Epithelial cell of proximal tubule (primary cell): ENCODE measurements at regions not wholly inside any gene's neighbourhood (a gene's known extent, or its start where the extent isn't known, plus 50 kb on each side); places are given as distances from the start of the nearest gene placed in this dataset.

ENCODE experiments used
- DNase-seq: peaks from one replicate; pipeline ENCODE4 v3.0.0-alpha.2; 2011; ENCODE audit warnings: low read depth
- H3K4me3 ChIP-seq: 2 replicates; pipeline ENCODE4 v1.5.1; 2011; ENCODE audit warnings: low read depth, mild to moderate bottlenecking, low read length
- TF ChIP-seq, protein P1 (sequence below): conservative IDR thresholded peaks from 2 replicates; pipeline ENCODE4 v1.5.1; 2012; ENCODE audit warnings: low read depth, mild to moderate bottlenecking, low read length

DNA sequence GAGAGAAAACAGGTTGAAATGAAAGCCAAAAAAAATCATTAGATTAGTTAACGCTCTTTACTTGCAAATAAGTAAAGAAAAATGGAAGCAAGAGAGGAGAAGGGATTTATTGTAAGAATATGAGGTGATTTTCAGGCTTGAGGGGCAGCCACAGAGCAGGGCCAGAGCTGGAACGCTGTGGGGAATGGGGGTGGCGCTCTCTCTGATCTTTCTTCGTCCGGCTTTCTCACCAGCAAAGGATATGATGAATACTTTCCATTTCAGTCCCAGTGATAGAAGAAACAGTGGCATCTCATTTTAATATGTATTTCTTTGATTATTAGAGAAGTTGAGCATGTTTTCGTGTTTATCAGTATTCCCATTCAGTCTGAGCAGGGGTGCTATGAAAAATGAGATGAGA is 112.2 kb downstream of the SKIDA1 start:
- TF ChIP-seq, protein P1, sequence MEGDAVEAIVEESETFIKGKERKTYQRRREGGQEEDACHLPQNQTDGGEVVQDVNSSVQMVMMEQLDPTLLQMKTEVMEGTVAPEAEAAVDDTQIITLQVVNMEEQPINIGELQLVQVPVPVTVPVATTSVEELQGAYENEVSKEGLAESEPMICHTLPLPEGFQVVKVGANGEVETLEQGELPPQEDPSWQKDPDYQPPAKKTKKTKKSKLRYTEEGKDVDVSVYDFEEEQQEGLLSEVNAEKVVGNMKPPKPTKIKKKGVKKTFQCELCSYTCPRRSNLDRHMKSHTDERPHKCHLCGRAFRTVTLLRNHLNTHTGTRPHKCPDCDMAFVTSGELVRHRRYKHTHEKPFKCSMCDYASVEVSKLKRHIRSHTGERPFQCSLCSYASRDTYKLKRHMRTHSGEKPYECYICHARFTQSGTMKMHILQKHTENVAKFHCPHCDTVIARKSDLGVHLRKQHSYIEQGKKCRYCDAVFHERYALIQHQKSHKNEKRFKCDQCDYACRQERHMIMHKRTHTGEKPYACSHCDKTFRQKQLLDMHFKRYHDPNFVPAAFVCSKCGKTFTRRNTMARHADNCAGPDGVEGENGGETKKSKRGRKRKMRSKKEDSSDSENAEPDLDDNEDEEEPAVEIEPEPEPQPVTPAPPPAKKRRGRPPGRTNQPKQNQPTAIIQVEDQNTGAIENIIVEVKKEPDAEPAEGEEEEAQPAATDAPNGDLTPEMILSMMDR: no peak
- no peak for DNase-seq
- no peak overlapping the region for H3K4me3 ChIP-seq

DNA sequence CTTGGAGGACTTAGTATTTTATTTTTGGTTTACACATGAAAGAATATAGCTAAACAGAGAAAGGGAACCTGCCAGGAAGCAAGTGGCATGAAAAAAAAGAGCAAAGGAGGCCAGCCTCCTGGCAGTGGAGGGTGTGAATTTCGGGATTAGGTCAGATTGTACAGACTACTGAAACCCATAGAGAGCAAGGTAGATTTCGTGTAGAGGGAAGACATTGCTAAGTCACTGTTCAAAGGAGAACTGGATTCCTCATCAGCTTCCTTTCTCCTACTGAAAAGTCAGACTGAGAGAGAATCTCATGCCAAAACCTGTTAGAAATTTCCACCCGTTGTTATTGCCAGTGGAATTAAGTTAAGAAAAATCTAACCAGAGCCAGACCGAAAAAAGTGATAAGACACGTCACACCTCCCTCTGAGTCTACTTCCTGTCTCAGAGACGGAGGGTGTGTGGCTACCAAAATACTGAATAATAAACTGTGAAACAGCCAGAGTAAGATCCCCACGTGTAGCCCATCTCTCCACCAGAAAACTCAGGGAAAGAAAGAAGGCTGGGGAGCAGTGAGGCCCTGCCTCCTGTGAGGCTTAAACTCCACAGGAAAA is 118.8 kb downstream of the SKIDA1 start:
- TF ChIP-seq, protein P1: no peak
- no peak for DNase-seq
- H3K4me3 ChIP-seq: no peak overlapping the region

DNA sequence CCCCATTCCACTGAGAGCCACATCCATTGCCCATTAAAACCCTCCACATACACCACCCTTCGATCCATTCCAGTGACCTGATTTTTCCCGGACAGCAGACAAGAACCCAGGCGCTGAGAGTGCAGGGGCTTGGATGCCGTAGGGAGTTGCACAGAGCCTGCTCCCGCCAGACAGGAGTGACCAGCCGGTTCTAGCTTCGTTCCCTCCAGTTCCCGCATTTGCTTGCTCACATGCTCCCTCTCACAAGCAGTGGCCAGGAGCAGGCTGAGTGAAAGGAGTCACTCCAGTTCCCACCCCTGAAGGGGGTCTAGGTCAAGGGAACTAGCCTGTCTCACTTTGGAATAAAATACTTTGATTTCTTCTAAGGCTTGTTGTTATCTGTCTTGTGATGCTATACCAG is 119.5 kb downstream of the SKIDA1 start:
- H3K4me3 ChIP-seq: no peak overlapping the region
- TF ChIP-seq, protein P1: no peak

DNA sequence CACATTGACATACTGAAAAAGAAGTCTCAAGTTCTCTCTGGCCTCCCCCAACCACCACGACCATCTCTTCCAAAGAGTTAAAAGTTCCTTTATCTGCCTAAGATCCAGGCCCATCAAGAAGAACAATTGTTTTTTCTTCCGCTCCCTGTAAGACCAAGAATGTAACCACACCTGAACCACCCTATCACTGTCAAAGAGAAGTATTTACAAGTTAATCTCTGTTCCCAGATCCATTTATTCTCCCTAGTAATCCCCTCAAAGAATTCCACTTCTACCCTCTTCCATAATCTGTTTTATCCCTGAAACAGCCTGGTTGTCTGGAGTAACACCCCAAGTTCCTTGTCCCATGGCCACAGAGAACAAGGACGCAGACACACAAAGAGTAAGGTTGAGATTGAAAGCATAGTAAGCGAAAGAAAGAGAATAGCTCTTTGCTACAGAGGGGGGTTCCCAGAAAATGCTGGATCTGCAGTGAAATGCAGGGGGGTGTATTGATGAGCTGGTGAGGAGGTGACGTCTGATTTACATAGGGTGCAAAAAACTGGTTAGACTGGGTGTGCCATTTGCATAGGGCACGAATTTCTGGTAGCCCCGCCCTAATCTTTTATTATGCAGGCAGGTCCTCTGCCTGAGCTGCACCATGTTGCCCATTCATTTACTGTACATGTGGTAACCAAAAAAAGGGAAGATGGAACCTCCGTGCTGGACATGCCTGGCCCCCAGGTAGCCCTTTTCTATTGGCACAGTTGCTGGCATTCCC is 122.0 kb downstream of the SKIDA1 start:
- TF ChIP-seq, protein P1: no peak
- no peak for DNase-seq
- no peak overlapping the region for H3K4me3 ChIP-seq

More for the DNA sequence above, 119.5 kb downstream of the SKIDA1 start:
- DNase-seq: no peak

DNA sequence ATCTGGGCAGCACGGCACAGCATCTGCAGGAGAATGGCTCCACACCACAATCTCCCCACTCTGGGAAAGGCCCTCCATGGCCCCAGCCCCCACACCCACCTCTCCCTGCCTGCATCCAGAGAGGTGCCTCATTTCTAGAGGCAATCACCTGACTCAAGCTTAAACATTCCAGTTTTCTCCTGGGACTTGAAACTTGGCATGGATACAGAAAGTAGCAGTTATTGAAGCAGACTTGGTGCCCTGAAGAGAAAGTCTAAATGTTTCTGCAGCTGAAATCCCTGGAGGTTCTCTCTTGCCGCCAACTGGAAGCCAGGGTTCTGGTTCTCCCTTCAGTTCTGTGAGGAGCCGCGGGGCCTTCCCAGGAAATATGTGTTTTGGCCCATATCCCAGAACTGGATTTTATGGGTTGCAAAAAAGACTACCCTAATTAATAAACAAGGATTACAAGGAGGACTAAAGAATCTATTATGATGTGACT is 122.8 kb downstream of the SKIDA1 start:
- TF ChIP-seq, protein P1: no peak
- DNase-seq: peak; percentile 40
- no peak overlapping the region for H3K4me3 ChIP-seq

GRCh38 chr10:21401196-21401595 is 124.3 kb downstream of the SKIDA1 start:
- TF ChIP-seq, protein P1: no peak
- DNase-seq: peak; percentile 86
- H3K4me3 ChIP-seq: no peak overlapping the region
